ENCODE measurements at regions not wholly inside any gene's neighbourhood (a gene's known extent, or its start where the extent isn't known, plus 50 kb on each side); places are given as distances from the start of the nearest gene placed in this dataset.

- no peak for TF ChIP-seq CTCF (IDR thresholded peaks at IDR 0.05)
- no peak for TF ChIP-seq POLR2AphosphoS5 (IDR thresholded peaks at IDR 0.05)
- TF ChIP-seq EP300 (IDR thresholded peaks at IDR 0.05), result no peak
- TF ChIP-seq POLR2A (IDR thresholded peaks at IDR 0.05), result no peak
Observed at GRCh38 chr2:173802518-173802917, 162.7 kb downstream of the SP3 start.

All from stomach (tissue), 4 donors.